ENCODE measurements at regions not wholly inside any gene's neighbourhood (a gene's known extent, or its start where the extent isn't known, plus 50 kb on each side); places are given as distances from the start of the nearest gene placed in this dataset.

DNA sequence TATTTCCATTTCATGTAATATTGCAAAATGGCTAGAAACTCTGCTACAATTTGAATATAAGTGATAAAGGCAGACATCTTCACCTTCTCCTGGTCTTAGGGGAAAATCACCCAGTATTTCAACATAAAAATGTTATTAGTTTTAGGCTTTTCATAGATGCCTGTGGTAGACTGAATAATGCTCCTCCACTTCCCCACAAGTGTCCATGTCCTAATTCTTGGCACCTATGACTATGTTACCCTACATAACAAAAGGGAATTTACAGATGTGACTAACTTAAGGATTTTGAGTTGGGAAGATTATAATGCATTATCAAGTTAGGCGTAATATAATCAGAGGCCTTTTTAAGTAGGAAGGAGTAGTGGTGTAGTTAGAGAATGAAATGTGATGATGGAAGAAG, 196.4 kb downstream of the TMTC3 start:
- Histone ChIP-seq H3K9me3 (ENCODE audit: control insufficient read depth, insufficient read depth, low read length) (no peaks in the 10 kb centered on the region), H3K36me3 (ENCODE audit: control insufficient read depth, insufficient read depth, low read length) (no peaks in the 10 kb centered on the region), H3K9ac (ENCODE audit: low read depth, low read length) (no peak overlapping the region), H3K4me1 (ENCODE audit: control insufficient read depth, insufficient read depth, low read length) (no peaks in the 10 kb centered on the region), H3K27ac (ENCODE audit: low read depth, low read length) (no peak overlapping the region), H3K4me3 (ENCODE audit: low read depth, low read length) (no peak overlapping the region), H3K27me3 (ENCODE audit: control insufficient read depth, insufficient read depth, low read length) (no peaks in the 10 kb centered on the region)

DNA sequence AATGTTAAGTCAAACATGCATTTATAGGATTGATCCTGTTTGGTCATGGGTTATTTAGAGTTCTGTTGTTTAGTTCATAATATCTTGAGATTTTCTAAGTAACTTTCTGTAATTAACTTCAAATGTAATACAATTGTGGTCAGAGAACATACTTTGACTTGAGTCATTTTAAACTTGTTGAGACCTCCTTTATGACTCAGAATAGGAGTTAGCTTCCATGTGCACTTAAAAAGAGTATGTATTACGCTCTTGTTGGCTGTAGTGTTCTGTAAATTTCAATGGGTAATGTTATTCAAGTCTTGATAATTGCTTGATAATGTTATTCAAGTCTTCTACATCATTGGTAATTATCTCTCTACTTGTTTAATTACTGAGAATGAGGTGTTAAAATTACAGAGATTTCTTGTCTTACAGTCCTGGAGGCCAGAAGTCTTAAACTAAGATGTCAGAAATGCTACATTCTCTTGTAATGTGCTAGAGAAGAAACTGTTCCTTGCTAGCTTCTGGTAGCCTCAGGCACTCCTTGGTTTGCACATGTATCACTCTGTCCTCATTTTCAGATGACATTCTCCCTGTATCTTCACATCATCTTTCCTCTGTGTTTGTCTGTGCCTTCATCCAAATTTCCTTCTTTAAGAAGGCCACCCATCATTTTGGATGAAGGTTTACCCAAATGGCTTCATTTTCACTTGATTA, 197.3 kb downstream of the TMTC3 start:
- Histone ChIP-seq H3K27ac (ENCODE audit: low read depth, low read length) (no peak overlapping the region), H3K9ac (ENCODE audit: low read depth, low read length) (no peak overlapping the region), H3K4me1 (ENCODE audit: control insufficient read depth, insufficient read depth, low read length) (no peaks in the 10 kb centered on the region), H3K27me3 (ENCODE audit: control insufficient read depth, insufficient read depth, low read length) (no peaks in the 10 kb centered on the region), H3K9me3 (ENCODE audit: control insufficient read depth, insufficient read depth, low read length) (no peaks in the 10 kb centered on the region), H3K4me3 (ENCODE audit: low read depth, low read length) (no peak overlapping the region), H3K36me3 (ENCODE audit: control insufficient read depth, insufficient read depth, low read length) (no peaks in the 10 kb centered on the region)

DNA sequence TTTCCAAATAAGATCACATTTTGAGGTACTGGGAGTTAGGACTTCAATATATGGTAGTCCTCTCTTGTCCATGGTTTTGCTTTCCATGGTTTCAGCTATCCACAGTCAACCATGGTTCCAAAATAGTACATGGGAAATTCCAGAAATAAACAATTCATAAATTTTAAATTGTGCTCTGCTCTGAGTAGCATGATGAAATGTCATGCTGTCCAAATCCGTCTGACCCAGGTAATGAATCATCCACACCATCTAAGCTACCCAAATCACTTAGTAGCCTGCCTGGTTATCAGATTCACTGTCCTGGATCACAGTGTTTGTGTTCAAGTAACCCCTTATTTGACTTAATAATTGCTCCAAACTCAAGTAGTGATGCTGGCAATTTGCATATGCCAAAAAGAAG, 197.9 kb downstream of the TMTC3 start:
- no peak overlapping the region for H3K27ac ChIP-seq (ENCODE audit: low read depth, low read length)

GRCh38 chr12:88342251-88342806, 200.2 kb downstream of the TMTC3 start:
- H3K9ac ChIP-seq (ENCODE audit: low read depth, low read length) = no peak overlapping the region

More for the DNA sequence above, 197.9 kb downstream of the TMTC3 start:
- no peaks in the 10 kb centered on the region for H3K4me1 ChIP-seq (ENCODE audit: control insufficient read depth, insufficient read depth, low read length)
- H3K27me3 ChIP-seq (ENCODE audit: control insufficient read depth, insufficient read depth, low read length) = no peaks in the 10 kb centered on the region
- H3K9me3 ChIP-seq (ENCODE audit: control insufficient read depth, insufficient read depth, low read length) = no peaks in the 10 kb centered on the region
- no peak overlapping the region for H3K4me3 ChIP-seq (ENCODE audit: low read depth, low read length)
- no peaks in the 10 kb centered on the region for H3K36me3 ChIP-seq (ENCODE audit: control insufficient read depth, insufficient read depth, low read length)
- no peak overlapping the region for H3K9ac ChIP-seq (ENCODE audit: low read depth, low read length)

DNA sequence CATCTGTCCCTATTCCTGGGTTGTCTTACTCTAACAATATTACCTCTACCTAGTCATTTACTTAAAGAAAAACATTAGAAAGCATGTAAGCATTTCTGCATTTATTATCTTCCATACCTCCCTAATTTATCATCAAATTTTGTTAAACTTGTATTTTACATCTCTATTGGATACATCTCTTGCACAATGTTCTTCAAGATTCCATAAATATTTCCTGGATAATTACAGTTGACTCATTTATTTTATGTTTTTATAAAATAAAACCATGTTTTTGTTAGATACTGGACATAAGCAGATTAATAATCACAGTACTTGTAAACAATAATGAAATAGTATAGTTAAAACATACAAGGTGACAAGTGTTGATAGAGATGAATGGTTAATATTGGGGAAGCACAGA, 209.0 kb downstream of the TMTC3 start:
- no peak overlapping the region for H3K27ac ChIP-seq (ENCODE audit: low read depth, low read length)
- no peaks in the 10 kb centered on the region for H3K9me3 ChIP-seq (ENCODE audit: control insufficient read depth, insufficient read depth, low read length)

More at GRCh38 chr12:88342251-88342806, 200.2 kb downstream of the TMTC3 start:
- Histone ChIP-seq H3K27ac (ENCODE audit: low read depth, low read length) (no peak overlapping the region), H3K36me3 (ENCODE audit: control insufficient read depth, insufficient read depth, low read length) (no peaks in the 10 kb centered on the region), H3K27me3 (ENCODE audit: control insufficient read depth, insufficient read depth, low read length) (no peaks in the 10 kb centered on the region), H3K4me1 (ENCODE audit: control insufficient read depth, insufficient read depth, low read length) (no peaks in the 10 kb centered on the region), H3K4me3 (ENCODE audit: low read depth, low read length) (no peak overlapping the region), H3K9me3 (ENCODE audit: control insufficient read depth, insufficient read depth, low read length) (no peaks in the 10 kb centered on the region)

DNA sequence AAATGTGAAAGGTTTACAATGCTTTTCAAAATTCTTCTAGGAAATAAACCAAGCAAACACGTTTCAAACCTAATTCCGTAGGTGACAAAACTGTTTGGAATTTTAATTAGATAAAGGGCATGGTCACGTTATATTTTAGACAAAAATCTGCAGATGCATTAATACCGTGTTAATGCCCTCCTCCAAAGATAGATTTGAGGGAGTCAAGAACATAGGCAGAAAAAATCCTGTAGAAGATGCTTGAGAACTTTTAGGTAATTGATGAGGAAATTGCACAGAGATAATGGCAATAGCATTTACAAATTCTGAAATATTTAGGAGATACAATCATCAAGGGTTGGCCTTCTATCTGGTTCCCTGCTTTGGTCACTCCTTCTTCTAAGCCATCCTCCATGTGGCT, 212.6 kb downstream of the TMTC3 start:
- Histone ChIP-seq H3K9ac (ENCODE audit: low read depth, low read length) (no peak overlapping the region), H3K36me3 (ENCODE audit: control insufficient read depth, insufficient read depth, low read length) (no peaks in the 10 kb centered on the region), H3K4me1 (ENCODE audit: control insufficient read depth, insufficient read depth, low read length) (no peaks in the 10 kb centered on the region), H3K27ac (ENCODE audit: low read depth, low read length) (no peak overlapping the region), H3K4me3 (ENCODE audit: low read depth, low read length) (no peak overlapping the region), H3K9me3 (ENCODE audit: control insufficient read depth, insufficient read depth, low read length) (no peaks in the 10 kb centered on the region), H3K27me3 (ENCODE audit: control insufficient read depth, insufficient read depth, low read length) (no peaks in the 10 kb centered on the region)

More for the DNA sequence above, 209.0 kb downstream of the TMTC3 start:
- Histone ChIP-seq H3K9ac (ENCODE audit: low read depth, low read length) (no peak overlapping the region), H3K4me3 (ENCODE audit: low read depth, low read length) (no peak overlapping the region), H3K27me3 (ENCODE audit: control insufficient read depth, insufficient read depth, low read length) (no peaks in the 10 kb centered on the region), H3K4me1 (ENCODE audit: control insufficient read depth, insufficient read depth, low read length) (no peaks in the 10 kb centered on the region), H3K36me3 (ENCODE audit: control insufficient read depth, insufficient read depth, low read length) (no peaks in the 10 kb centered on the region)

GRCh38 chr12:88360343-88360742, 218.2 kb downstream of the TMTC3 start:
- no peak overlapping the region for H3K4me3 ChIP-seq (ENCODE audit: low read depth, low read length)
- H3K27ac ChIP-seq (ENCODE audit: low read depth, low read length) = no peak overlapping the region
- H3K9ac ChIP-seq (ENCODE audit: low read depth, low read length) = no peak overlapping the region
- H3K9me3 ChIP-seq (ENCODE audit: control insufficient read depth, insufficient read depth, low read length) = no peaks in the 10 kb centered on the region
- no peaks in the 10 kb centered on the region for H3K36me3 ChIP-seq (ENCODE audit: control insufficient read depth, insufficient read depth, low read length)
- no peaks in the 10 kb centered on the region for H3K27me3 ChIP-seq (ENCODE audit: control insufficient read depth, insufficient read depth, low read length)
- no peaks in the 10 kb centered on the region for H3K4me1 ChIP-seq (ENCODE audit: control insufficient read depth, insufficient read depth, low read length)

- no peaks in the 10 kb centered on the region for H3K36me3 ChIP-seq (ENCODE audit: control insufficient read depth, insufficient read depth, low read length)
- no peaks in the 10 kb centered on the region for H3K27me3 ChIP-seq (ENCODE audit: control insufficient read depth, insufficient read depth, low read length)
- no peak overlapping the region for H3K9ac ChIP-seq (ENCODE audit: low read depth, low read length)
- no peak overlapping the region for H3K4me3 ChIP-seq (ENCODE audit: low read depth, low read length)
- no peaks in the 10 kb centered on the region for H3K9me3 ChIP-seq (ENCODE audit: control insufficient read depth, insufficient read depth, low read length)
- H3K4me1 ChIP-seq (ENCODE audit: control insufficient read depth, insufficient read depth, low read length) = no peaks in the 10 kb centered on the region
- H3K27ac ChIP-seq (ENCODE audit: low read depth, low read length) = no peak overlapping the region
These were observed 218.8 kb downstream of the KITLG start for GRCh38 chr12:88361493-88361892.

GRCh38 chr12:88362439-88362838, 217.8 kb downstream of the KITLG start:
- H3K36me3 ChIP-seq (ENCODE audit: control insufficient read depth, insufficient read depth, low read length) = no peaks in the 10 kb centered on the region
- H3K4me3 ChIP-seq (ENCODE audit: low read depth, low read length) = no peak overlapping the region
- H3K4me1 ChIP-seq (ENCODE audit: control insufficient read depth, insufficient read depth, low read length) = no peaks in the 10 kb centered on the region
- no peak overlapping the region for H3K27ac ChIP-seq (ENCODE audit: low read depth, low read length)
- H3K9ac ChIP-seq (ENCODE audit: low read depth, low read length) = no peak overlapping the region
- no peaks in the 10 kb centered on the region for H3K27me3 ChIP-seq (ENCODE audit: control insufficient read depth, insufficient read depth, low read length)
- no peaks in the 10 kb centered on the region for H3K9me3 ChIP-seq (ENCODE audit: control insufficient read depth, insufficient read depth, low read length)

- Histone ChIP-seq H3K27me3 (ENCODE audit: control insufficient read depth, insufficient read depth, low read length) (no peaks in the 10 kb centered on the region), H3K36me3 (ENCODE audit: control insufficient read depth, insufficient read depth, low read length) (no peaks in the 10 kb centered on the region), H3K4me1 (ENCODE audit: control insufficient read depth, insufficient read depth, low read length) (no peaks in the 10 kb centered on the region), H3K9me3 (ENCODE audit: control insufficient read depth, insufficient read depth, low read length) (no peaks in the 10 kb centered on the region), H3K27ac (ENCODE audit: low read depth, low read length) (no peak overlapping the region), H3K9ac (ENCODE audit: low read depth, low read length) (no peak overlapping the region), H3K4me3 (ENCODE audit: low read depth, low read length) (no peak overlapping the region)
These were observed 214.9 kb downstream of the KITLG start for GRCh38 chr12:88365403-88365802.

DNA sequence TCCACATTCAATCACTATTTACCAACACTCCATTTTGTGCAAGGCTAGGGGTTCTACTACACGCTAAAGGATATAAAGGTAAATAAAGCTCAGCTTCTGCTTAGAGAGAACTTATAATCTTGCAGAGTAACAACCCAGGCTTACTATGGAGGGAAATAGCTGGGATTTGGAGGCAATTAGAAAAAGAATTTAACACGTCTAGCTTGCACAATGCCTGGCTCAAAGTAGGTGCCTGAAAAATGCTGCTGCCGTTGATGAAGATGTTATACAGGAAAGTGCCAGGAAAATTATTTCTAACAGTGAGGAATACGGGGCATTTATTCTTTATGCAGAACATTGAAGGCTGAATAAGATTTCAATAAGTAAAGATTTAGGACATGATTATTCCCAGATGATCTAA, 214.2 kb downstream of the KITLG start:
- no peaks in the 10 kb centered on the region for H3K36me3 ChIP-seq (ENCODE audit: control insufficient read depth, insufficient read depth, low read length)
- no peaks in the 10 kb centered on the region for H3K27me3 ChIP-seq (ENCODE audit: control insufficient read depth, insufficient read depth, low read length)
- no peaks in the 10 kb centered on the region for H3K9me3 ChIP-seq (ENCODE audit: control insufficient read depth, insufficient read depth, low read length)
- H3K4me1 ChIP-seq (ENCODE audit: control insufficient read depth, insufficient read depth, low read length) = no peaks in the 10 kb centered on the region
- H3K27ac ChIP-seq (ENCODE audit: low read depth, low read length) = no peak overlapping the region
- no peak overlapping the region for H3K4me3 ChIP-seq (ENCODE audit: low read depth, low read length)
- H3K9ac ChIP-seq (ENCODE audit: low read depth, low read length) = no peak overlapping the region

All from HUES48 (cell line).